G401 (cell line): ENCODE measurements at regions not wholly inside any gene's neighbourhood (a gene's known extent, or its start where the extent isn't known, plus 50 kb on each side); places are given as distances from the start of the nearest gene placed in this dataset.

Experiments
- DNase-seq: peaks from one replicate; pipeline ENCODE4 v3.0.0-alpha.2; 2015; ENCODE audit warnings: low spot score
- in situ Hi-C: cut with HindIII; loops from 2 replicates; pipeline ENCODE4 v1.10.0; 2016; ENCODE audit warnings: low sequenced_read_pairs, mixed read lengths

DNA sequence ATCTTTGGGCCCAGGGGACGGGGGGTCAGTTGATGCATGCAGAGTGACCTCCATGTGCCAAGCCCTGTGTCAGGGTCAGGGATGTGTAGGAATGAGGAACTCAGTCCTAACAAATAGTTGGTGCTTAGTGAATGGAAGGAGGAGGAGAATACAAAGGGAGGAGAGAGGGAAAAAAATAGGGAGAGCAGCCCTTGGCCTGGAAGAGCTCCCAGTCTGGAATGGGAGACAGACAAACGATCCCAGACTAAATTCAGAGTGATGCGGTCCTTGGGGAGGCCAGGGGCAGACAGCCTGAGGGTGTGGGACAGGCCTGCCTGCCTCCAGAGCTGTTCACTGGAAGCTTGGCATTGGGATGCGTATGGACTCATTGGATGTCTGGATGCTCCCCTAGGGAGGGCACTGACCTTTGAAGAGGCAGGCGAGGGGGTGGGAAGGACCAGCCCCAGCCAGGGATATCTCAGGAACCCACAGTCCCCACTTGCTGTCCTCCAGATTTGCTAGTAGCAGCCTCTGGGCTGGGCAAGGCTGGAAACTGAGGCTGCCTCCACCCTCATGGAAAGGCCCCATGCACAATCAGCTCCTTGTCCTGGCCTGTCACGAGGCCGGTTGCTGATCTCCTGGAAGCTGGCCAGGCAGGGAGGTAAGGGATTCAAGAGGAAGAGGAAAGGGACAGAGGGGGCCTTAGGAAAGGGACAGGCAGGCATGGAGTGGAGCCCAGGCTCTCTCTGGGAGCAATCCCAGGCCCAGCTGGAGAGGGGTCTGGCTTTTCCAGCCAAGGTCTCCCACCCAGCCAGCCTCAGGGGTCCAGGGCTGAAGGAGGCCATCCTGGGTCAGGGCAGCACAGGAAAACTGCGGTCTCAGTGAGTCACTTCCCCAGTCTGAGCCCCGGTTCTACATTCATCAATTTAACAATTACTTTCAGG lies 69.0 kb upstream of the GGTA1 start:
- no peak for DNase-seq

DNA sequence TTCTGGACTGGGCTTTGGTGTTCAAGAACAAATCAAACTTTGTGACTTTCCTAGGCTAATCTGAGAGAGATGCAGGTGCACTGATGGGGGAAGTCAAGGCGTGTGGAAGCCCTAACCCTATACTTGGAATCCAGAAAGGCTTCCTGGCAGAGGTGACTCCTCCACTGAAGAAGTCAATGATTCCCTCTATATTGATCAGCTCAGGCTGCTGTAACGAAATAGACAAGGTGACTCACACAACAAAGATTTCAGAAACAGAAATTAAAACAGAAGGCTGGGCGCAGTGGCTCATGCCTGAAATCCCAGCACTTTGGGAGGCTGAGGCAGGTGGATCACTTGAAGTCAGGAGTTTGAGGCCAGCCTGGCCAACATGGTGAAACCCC lies 69.6 kb upstream of the GGTA1 start:
- no peak for DNase-seq
- in situ Hi-C loops: no loop called here

More for the DNA sequence above, 69.0 kb upstream of the GGTA1 start:
- in situ Hi-C loops: no loop called here

DNA sequence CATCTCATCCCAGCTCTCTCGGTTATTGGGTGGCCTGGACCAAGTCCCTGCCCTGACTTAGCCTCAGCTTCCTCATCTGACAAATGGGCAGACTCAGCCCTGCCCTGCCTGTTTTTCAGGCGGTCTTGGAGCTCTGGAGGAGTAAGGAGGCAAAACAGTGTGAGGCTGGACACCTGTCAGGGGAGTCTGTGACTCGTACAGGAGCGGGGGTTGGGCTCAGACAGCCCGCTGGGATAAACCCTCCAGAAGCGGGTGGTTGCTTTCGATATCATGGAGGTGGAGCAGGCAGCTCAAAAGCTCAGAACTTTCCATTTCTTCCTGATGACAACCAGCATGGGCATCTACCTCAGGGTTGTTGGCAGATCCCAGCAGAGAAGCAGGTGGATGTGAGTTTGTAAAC lies 72.9 kb upstream of the GGTA1 start:
- no peak for DNase-seq
- in situ Hi-C loops: no loop called here

DNA sequence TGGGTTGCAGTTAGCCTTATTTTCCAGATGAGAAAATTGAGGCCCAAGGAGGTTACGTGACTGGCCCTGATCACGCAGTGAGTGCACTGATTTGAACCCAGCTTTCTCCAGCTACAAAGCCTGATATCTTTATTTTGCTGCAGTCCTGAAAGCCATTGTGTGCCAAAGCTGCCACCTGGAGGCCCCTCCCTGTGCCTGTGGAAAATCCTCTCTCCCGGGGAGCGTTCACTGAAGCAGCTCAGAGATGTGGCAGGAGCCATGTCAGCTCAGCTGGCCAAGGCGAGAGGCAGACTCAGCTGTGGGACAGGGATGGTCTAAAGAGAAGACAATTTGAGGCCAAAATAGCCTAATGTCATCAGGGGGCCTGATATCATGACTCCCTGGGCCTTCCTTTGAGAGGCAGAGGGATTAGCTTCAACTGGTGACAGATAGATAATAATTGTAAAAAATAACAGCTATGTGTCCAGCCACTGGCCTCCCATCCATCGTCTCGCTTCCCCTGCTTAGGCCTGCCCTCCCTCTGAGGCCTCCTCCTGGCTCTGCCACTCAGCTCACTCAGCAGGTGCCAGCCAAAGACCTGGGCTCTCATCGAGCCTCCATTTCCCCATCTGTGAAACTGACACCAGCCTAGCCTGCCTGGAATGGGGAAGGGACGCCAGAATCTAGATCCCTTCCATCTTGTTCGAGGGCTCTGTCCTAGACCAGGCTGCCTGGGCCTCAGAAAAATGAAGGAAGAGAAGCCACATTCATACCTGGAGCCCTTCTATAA lies 74.3 kb upstream of the GGTA1 start:
- in situ Hi-C loops: no loop called here
- DNase-seq: peak; percentile 86

DNA sequence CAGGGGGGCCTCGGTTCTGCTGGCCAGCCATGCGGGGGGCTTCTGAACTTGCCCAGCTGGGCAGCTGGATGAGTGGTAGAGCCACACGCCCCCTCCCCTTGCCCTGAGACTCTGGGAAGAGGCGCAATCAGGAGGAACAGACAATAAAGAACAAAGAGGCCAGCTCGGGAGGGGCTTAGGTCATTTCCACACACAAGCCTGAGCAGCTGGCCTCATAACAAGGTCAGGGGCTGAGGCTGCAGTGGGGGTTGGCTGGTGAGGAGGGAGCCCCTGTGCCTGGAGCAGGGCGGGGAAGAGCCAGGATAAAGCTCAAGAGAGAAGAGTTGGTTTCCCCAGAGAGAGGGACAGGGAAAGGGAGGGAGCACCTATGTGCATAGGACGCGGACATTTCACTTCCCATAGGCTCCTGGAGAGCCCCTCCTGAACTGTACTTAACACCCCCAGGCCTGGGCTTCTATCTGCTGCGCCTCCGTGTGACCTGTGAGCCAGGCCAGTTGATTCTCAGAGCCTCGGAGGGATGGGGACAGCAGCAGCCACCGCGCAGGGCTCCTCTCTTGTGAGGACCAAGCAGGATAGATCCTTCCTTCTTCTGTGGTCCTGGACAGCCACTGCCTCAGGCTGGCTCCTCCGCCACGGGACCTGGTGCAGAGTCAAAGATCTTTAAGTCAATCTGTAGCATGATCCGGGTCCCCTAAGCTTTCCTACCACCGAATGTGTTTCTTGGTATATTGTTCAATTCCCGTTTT lies 75.3 kb upstream of the GGTA1 start:
- in situ Hi-C loops: no loop called here
- no peak for DNase-seq

DNA sequence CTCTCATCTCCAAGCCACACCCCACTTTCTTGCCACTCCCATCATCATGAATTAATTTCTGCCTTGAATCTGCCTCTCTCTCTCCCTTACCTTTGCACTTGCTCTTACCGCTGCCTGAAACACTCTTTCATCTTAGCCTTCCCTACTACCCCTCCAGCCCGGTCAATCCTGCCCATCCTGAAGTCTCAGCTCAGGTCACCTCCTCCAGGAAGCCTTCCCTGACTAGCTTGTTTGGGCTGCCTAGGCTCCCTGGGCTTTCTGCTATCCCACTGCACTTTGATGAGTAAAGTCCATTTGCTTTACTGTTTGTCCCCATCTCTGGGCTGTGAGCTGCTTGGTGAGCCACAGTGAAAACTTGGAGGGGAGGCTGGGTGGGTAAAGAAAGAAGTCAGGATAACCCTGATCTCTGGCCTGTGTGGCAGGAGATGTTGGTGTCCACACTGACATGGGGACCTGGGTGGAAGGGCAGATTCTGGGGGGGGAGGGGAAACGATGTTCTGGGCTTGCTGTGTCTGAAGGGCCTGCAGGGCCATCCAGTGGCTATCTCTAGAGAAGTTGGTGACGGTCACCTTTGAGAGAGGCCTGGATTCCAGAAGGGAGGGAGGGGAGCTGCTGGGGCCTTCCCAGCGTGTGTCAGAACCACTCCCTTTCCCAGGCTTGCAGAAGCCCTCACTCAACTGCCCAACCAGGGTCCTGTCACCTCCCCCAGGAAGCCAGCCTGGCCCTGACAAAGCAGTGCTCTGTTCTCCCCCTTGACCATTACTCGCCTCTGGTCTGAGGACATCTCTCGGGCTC lies 75.0 kb upstream of the DAB2IP start:
- no peak for DNase-seq
- in situ Hi-C loops: no loop called here

DNA sequence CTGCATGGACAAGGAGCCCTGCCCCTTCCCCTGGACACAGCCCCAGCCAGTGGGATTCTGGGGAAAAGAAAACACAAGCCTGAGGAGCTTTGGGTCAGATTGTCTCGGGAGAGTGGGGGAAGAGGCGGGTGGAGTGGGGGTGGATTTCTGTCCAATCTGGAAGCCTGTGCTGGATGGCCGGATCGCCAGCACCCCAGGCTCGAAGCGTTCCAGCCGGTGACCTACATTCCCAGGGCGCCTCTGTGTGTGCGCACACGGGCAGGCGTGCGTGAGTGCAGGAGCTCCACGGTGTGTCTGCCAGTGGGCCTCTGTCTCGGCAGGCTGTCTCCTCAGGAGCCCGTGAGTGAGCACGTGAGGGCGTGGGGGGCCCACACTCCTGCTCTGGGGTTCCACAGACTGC lies 74.3 kb upstream of the DAB2IP start:
- in situ Hi-C loops: no loop called here
- DNase-seq: peak; percentile 61

DNA sequence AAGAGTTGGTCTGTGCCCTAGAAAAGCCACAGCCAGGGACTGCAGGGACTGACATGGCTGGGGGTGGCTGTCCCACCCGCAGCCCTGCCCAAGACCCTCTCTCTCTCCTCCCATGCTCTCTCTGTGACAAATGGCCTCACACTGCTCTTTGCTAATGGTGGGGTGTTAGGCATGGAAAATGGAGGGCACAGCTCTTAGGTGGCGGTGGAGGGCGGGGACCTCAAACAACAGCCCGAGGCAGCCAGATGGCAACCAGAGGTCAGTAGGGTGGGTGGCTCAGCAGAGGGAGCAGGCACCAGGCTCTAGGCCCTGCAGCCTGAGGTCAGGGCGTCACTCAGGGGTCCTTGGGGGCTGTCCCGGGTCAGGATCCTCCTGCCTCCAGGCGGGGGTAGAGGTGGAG lies 73.9 kb upstream of the DAB2IP start:
- DNase-seq: no peak
- in situ Hi-C loops: no loop called here

DNA sequence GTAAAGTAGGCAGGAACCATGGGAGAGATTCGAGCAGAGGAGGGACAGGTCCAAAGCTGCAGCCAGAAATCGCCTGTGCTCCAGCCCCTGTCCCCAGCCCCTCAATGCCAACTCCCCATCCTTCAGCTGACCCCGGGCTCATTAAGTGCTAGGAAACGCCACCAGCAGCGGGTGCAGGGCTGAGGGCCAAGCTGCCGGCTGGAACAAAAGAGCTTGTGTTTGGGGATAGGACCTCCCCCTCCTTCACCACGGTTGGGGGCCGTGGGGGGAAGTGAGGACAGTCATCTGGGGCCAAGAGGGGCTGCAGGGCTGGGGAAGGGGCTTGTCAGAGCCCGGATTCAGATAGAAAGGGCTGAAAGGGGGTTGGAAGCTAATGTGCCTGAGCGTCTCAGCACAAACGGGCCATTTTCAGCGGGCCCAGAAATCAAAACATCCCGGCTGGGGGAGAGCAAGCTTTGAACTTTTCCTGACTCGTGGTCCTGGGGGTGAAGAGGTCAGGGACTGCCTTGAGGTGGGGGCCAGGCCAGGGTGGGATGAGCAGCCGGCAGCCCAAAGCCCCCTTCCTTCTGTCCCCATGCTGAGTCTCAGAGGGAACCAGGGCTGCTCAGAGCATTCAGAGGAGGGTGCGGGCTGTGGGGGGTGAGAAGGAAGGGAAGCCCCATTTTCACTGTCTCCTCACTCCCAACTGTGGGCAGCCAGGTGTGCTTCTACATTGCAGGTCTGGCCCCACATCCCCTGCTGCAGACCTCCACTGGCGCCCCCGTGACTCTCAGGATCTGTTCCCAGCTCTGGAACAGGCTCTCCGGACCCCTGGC lies 69.4 kb upstream of the DAB2IP start:
- in situ Hi-C loops: no loop called here
- no peak for DNase-seq

DNA sequence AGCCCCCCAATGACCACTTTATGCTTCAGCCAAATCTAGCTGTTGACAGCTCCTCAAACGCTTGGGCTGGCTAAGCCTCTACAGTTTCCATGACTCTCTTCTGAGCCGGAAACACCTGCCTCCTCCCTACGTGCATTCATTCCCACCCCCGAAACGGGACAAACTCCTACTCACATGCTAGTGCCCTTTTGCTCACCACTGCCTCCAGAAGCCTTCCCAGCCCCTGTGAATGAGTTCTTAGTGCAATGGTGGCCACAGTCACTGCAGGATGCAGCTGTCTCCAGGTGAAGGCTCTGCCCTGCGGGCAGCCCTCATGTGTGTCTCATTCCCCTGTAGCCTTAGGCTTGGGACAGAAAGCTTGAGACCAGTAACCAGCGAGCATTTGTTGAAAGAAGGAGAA lies 68.8 kb upstream of the DAB2IP start:
- no peak for DNase-seq
- in situ Hi-C loops: no loop called here

DNA sequence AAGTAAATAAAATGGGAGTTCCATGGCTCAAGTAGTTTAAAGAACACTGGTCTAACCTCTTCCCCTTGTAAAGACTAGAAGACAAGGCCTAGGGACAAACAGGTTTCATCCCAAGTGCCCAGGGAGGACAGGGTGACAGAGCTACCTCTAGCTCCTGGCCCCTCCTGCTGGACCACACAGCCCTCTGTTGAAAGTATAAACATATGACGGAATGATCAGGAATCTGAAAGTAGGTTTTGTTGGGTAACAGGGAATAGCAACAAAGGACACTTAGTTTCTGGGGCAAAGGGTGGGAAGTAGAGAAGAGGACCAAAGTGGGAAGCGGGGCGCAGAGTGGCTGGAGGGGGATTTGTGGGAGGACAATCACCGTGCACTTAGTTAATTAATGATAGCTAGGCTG lies 67.0 kb upstream of the DAB2IP start:
- DNase-seq: no peak
- in situ Hi-C loops: no loop called here

DNA sequence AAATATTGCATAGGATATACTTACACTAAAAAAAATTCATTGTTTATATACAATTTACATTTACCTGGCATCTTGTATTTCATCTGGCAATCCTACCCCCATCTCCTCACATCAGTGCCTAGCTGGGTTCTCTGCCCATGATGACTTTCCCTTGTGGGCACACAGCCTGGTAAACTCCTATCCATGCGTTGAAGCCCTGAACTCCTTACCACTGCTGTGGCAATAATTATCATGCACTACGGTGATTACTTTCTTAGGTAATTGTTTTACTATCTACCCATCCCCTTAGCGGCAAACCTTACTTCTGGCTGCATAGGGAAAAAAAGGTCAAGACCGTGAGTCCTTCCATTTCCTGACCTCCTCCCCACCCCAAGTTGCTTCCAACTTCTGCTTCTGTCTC lies 63.6 kb upstream of the DAB2IP start:
- no peak for DNase-seq
- in situ Hi-C loops: no loop called here

DNA sequence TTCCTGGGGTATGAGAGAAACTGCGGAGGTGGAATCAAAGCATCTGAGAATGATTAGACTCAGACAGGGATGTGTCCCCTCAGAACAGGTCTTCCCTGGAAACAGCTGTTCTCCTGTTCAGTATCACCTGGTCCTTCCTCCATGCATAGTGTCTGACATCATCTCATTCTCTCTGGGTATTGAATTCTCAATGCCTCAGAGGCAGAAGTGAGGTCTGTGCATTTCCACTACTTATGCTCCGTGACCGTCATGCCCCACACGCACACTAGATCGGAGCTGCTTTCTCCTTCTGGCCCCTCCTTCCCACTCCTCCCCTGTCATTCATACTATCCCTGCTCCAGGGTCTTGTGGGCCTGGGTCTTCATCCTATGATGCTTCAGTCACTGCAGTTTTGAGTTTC lies 61.4 kb upstream of the DAB2IP start:
- in situ Hi-C loops: no loop called here
- DNase-seq: no peak

DNA sequence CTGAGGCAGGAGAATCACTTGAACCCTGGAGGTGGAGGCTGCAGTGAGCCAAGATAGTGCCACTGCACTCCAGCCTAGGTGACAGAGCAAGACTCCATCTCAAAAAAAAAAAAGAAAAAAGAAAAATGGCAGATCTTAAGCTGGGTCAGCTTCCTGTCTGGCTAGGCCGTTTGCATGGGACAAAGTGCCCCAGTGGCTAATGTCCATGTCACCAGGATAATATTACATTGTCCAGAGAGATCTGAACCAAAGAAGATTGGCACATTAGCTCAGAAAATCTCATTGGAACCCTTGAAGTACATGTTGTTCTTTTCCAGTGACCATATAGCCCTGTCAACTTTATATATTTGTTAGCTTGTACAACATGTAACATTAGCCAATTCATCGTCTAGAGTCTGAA lies 59.2 kb upstream of the DAB2IP start:
- no peak for DNase-seq
- in situ Hi-C loops: no loop called here

DNA sequence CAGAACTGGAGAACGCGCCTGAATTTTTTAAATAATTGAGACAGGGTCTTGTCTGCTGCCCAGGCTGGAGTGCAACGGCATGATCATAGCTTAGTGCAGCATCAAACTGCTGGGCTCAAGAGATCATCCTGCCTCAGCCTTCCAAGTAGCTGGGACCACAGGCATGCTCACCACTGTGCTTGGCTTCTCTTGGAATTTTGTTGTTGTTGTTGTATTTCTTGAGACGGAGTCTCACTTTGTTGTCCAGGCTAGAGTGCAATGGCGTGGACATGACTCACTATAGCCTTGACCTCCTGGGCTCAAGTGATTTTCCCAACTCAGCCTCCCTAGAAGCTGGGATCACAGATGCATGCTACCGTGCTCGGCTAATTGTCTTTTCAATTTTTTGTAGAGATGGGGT lies 58.4 kb upstream of the DAB2IP start:
- in situ Hi-C loops: no loop called here
- no peak for DNase-seq

DNA sequence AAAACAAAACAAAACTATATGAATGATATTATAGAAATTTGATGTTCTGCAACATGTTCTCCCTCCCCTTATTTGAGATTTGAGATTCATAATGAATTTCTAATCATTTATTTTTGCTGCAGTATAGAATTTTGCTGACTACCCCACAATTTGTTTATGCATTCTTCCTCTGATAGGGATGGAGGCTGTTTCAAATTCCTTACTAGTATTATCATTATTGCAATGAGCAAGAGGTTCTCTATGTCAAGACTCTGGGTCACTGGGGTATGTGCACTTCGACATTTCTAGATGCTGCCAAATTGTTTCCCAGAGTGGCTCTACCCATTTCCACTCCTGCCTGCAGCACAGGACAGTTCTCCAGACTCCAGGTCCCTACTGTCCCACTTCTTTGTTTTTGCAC lies 54.9 kb upstream of the DAB2IP start:
- in situ Hi-C loops: no loop called here
- no peak for DNase-seq

DNA sequence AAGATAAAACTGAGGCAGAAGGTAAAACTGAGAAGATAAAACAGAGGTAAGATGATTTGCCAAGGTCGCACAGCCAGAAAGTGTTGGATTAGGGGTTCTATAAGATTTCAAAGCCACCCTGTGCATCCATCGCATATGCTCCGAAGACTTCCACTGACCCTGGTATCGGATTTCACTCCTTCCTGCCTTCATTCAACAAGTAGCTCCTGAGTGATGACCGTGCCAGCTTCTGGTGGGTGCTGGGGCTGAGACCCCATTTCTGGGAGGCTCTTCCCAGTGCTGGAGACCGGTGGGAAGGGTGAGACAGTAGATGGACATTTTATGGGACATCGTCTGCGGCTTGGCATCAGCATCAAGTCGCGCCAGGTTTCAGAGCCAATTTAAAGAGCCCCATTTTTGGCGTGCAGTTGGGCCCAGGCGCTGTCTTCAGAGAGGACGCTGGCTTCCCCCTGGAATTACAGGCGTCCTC lies 53.7 kb upstream of the DAB2IP start:
- no peak for DNase-seq
- in situ Hi-C loops: no loop called here

DNA sequence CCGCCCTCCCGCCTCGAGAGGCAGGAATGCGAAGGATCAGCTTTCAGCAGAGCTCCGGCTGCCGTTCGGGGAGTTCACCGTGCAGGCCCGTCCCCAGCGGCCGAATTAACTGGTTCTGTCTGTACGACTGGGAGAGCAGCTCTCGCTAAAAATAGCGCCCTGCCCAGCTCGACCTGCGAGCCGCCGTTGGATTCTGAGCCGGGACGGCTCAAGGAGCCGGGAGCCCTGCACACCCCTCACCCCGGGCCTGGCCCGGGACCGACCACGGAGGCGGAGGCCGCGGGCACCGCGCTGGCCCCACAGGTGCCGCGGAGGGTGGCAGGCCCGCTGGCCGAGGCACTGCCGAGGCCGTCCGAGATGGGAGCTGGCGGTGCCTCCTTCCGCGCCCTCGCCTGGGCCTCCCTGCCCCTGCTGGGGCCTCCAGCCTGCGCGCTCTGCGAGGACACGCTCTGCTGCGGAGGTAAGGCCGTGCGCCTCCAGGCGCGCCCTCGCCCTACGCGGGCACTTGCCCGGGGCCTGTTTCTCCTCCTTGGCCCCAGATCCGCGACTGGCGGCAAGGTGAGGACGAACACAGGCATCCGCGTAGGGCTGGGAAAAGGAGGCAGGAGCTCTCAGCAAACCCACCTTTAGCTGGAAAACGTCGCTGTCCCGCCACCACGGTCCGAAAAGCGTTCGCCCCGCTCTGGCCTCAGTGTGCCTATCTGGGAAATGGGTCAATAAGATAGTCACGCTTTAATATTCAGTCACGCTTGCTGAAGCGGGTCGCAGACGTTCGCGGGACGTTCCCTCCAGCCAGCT lies 53.1 kb upstream of the DAB2IP start:
- peak; percentile 80 for DNase-seq
- in situ Hi-C loops: no loop called here
